A673 (cell line): ENCODE measurements at regions not wholly inside any gene's neighbourhood (a gene's known extent, or its start where the extent isn't known, plus 50 kb on each side); places are given as distances from the start of the nearest gene placed in this dataset.

Experiments used
- BruUV-seq: library from RNA; stranded (reverse); fragments of 400-500 nt; replicated peaks from 2 replicates; lab custom pipeline; 2021; lab: Mats Ljungman, UMichigan
- CTCF ChIA-PET: fragments of 300-600 bp; sonication (Branson Sonifier 250); formaldehyde crosslinking; loops from one replicate; lab custom pipeline; 2022; ENCODE audit warnings: antibody characterized with exemption; lab: Charles Lee
- POLR2A ChIA-PET: fragments of 300-600 bp; sonication (Branson Sonifier 250); formaldehyde crosslinking; loops from one replicate; lab custom pipeline; 2022; ENCODE audit warnings: antibody characterized with exemption; ENCODE audit not compliant: low non-redundant PET; lab: Charles Lee
- DNase-seq: peaks from one replicate; pipeline ENCODE4 v3.0.0-alpha.2; 2015; ENCODE audit warnings: low spot score
- H3K27ac ChIP-seq: fragments of 200-600 bp; sonication (generic); 2 replicates; pipeline ENCODE4 v1.5.1; 2016; ENCODE audit warnings: mixed run types, low read depth, mild to moderate bottlenecking, mixed read lengths, antibody characterized with exemption, low read length; ENCODE audit not compliant: poor library complexity, severe bottlenecking
- H3K27me3 ChIP-seq: fragments of 200-600 bp; sonication (generic); replicated peaks from 2 replicates; pipeline ENCODE4 v1.6.1; 2017; ENCODE audit warnings: mixed run types, low read depth, mild to moderate bottlenecking, mixed read lengths, antibody characterized with exemption, low read length; ENCODE audit not compliant: insufficient read depth, poor library complexity
- H3K36me3 ChIP-seq: fragments of 200-600 bp; sonication (generic); 2 replicates; pipeline ENCODE4 v1.6.1; 2016; ENCODE audit warnings: mixed run types, mild to moderate bottlenecking, mixed read lengths, antibody characterized with exemption, low read length; ENCODE audit not compliant: insufficient read depth, poor library complexity, severe bottlenecking
- H3K4me1 ChIP-seq: fragments of 200-600 bp; sonication (generic); 2 replicates; pipeline ENCODE4 v1.6.1; 2017; ENCODE audit warnings: mixed run types, mild to moderate bottlenecking, mixed read lengths, antibody characterized with exemption, low read length; ENCODE audit not compliant: insufficient read depth, poor library complexity, severe bottlenecking
- H3K4me3 ChIP-seq: fragments of 200-600 bp; sonication (generic); 2 replicates; pipeline ENCODE4 v1.5.1; 2016; ENCODE audit warnings: low read depth, mixed run types, mild to moderate bottlenecking, mixed read lengths, low read length; ENCODE audit not compliant: poor library complexity, severe bottlenecking
- H3K9me3 ChIP-seq: fragments of 200-600 bp; sonication (generic); 2 replicates; pipeline ENCODE4 v1.6.1; 2016; ENCODE audit warnings: mixed run types, low read depth, mild to moderate bottlenecking, mixed read lengths, antibody characterized with exemption, low read length; ENCODE audit not compliant: poor library complexity, severe bottlenecking
- CTCF ChIP-seq: fragments of 300-800, 200-600 bp; sonication (generic); conservative IDR thresholded peaks from 2 replicates; pipeline ENCODE4 v1.5.1; 2017; ENCODE audit warnings: low read depth, mild to moderate bottlenecking, antibody characterized with exemption, low read length, moderate library complexity, mixed read lengths
- EZH2 ChIP-seq: fragments of 200-600 bp; sonication (generic); IDR thresholded peaks from 2 replicates; pipeline ENCODE4 v1.6.1; 2017; ENCODE audit warnings: borderline replicate concordance, low read depth, mild to moderate bottlenecking, mixed read lengths, antibody characterized with exemption, low read length; ENCODE audit not compliant: poor library complexity, severe bottlenecking
- intact Hi-C: fragments of 100-400 bp; cut with micrococcal nuclease; formaldehyde crosslinking; loops from one replicate; pipeline ENCODE4 v1.10.0; 2022; ENCODE audit not compliant: unreplicated experiment

- intact Hi-C loops = no loop called here
- ChIA-PET CTCF (no interaction called here), POLR2A (no interaction called here)
- Histone ChIP-seq H3K27ac (no peak overlapping the region), H3K9me3 (no peaks in the 10 kb centered on the region), H3K4me1 (no peaks in the 10 kb centered on the region), H3K36me3 (no peaks in the 10 kb centered on the region), H3K27me3 (no peaks in the 10 kb centered on the region), H3K4me3 (no peak overlapping the region)
- no TSS peak for BruUV-seq
- no peak for DNase-seq
- no peak for TF ChIP-seq EZH2
- TF ChIP-seq CTCF = no peak
These were observed 96.7 kb upstream of the BET1 start for GRCh38 chr7:94100723-94101345.

- BruUV-seq = no TSS peak
These were observed 100.1 kb upstream of the BET1 start for GRCh38 chr7:94104301-94104700.

GRCh38 chr7:94109556-94109955 is 105.4 kb upstream of the BET1 start:
- no peaks in the 10 kb centered on the region for H3K27me3 ChIP-seq
- no TSS peak for BruUV-seq
- H3K27ac ChIP-seq = no peak overlapping the region
- peaks cover 14% of the 10 kb centered on the region for H3K4me1 ChIP-seq
- H3K9me3 ChIP-seq = no peaks in the 10 kb centered on the region
- no peak for TF ChIP-seq CTCF
- no peak for TF ChIP-seq EZH2
- DNase-seq = no peak
- POLR2A ChIA-PET = no interaction called here
- H3K4me3 ChIP-seq = no peak overlapping the region
- CTCF ChIA-PET = no interaction called here
- no peaks in the 10 kb centered on the region for H3K36me3 ChIP-seq
- intact Hi-C loops = no loop called here

More at GRCh38 chr7:94104301-94104700, 100.1 kb upstream of the BET1 start:
- POLR2A ChIA-PET = no interaction called here
- CTCF ChIA-PET = no interaction called here
- Histone ChIP-seq H3K36me3 (no peaks in the 10 kb centered on the region), H3K27ac (no peak overlapping the region), H3K4me3 (no peak overlapping the region), H3K9me3 (no peaks in the 10 kb centered on the region), H3K27me3 (no peaks in the 10 kb centered on the region), H3K4me1 (no peaks in the 10 kb centered on the region)
- intact Hi-C loops = no loop called here
- TF ChIP-seq EZH2 = no peak
- TF ChIP-seq CTCF = no peak
- no peak for DNase-seq
